Natural killer cell (primary cell): ENCODE measurements at regions not wholly inside any gene's neighbourhood (a gene's known extent, or its start where the extent isn't known, plus 50 kb on each side); places are given as distances from the start of the nearest gene placed in this dataset.

Experiments
- ATAC-seq, 3 donors: fragments of 150-1000 bp in 2 of 3; fragments of 200-7000 bp in 1 of 3; cut with Tn5 transposase; 1 replicate in 1 of 3; 2 replicates in 2 of 3; pipeline ENCODE4 v1.10.0; 2021; ENCODE audit warnings: mild to moderate bottlenecking in 2 of 3, moderate library complexity in 2 of 3
- DNase-seq, 2 donors: peaks; one replicate each; pipeline versions ENCODE4 v3.0.0 to v3.0.0-alpha.2; 2013 to 2021; ENCODE audit warnings: mixed read lengths in 1 of 2
- H3K27ac ChIP-seq: one replicate; pipeline ENCODE4 v1.5.1; 2013; ENCODE audit warnings: mild to moderate bottlenecking, low read length
- H3K27me3 ChIP-seq: one replicate; pipeline ENCODE4 v1.6.1; 2013; ENCODE audit warnings: low read length; ENCODE audit not compliant: control insufficient read depth, insufficient read depth
- H3K36me3 ChIP-seq: one replicate; pipeline ENCODE4 v1.6.1; 2013; ENCODE audit warnings: low read length; ENCODE audit not compliant: control insufficient read depth, insufficient read depth
- H3K4me1 ChIP-seq: one replicate; pipeline ENCODE4 v1.6.1; 2013; ENCODE audit warnings: low read length; ENCODE audit not compliant: control insufficient read depth, insufficient read depth
- H3K4me3 ChIP-seq: one replicate; pipeline ENCODE4 v1.5.1; 2013; ENCODE audit warnings: low read length
- H3K9me3 ChIP-seq: one replicate; pipeline ENCODE4 v1.6.1; 2013; ENCODE audit warnings: low read length; ENCODE audit not compliant: control insufficient read depth, insufficient read depth
- H3K27ac Mint-ChIP-seq, 2 donors: one replicate each; pipeline ENCODE4 v1.8.0; 2022; ENCODE audit warnings: mild to moderate bottlenecking in 2 of 2, mixed read lengths in 2 of 2, moderate library complexity in 1 of 2
- H3K27me3 Mint-ChIP-seq, 2 donors: one replicate each; pipeline ENCODE4 v1.8.0; 2022; ENCODE audit warnings: low read depth in 2 of 2, mixed read lengths in 2 of 2
- H3K36me3 Mint-ChIP-seq: one replicate; pipeline ENCODE4 v1.8.0; 2022; ENCODE audit warnings: mixed read lengths
- H3K4me1 Mint-ChIP-seq, 2 donors: one replicate each; pipeline ENCODE4 v1.8.0; 2022; ENCODE audit warnings: mixed read lengths in 2 of 2
- H3K4me3 Mint-ChIP-seq: one replicate; pipeline ENCODE4 v1.8.0; 2022; ENCODE audit warnings: mild to moderate bottlenecking, moderate library complexity, mixed read lengths
- H3K9me3 Mint-ChIP-seq, 2 donors: one replicate each; pipeline ENCODE4 v1.8.0; 2022; ENCODE audit warnings: mixed read lengths in 2 of 2
- CTCF ChIP-seq: fragments of 200-600 bp; IDR thresholded peaks from one replicate; pipeline ENCODE4 v1.8.0; 2022; ENCODE audit warnings: antibody characterized with exemption
- WGBS: methylation state at CpG from one replicate; pipeline ENCODE4 v1.1.7; 2013; ENCODE audit warnings: missing lambda C conversion rate; ENCODE audit not compliant: insufficient coverage; 5-methylcytosine and 5-hydroxymethylcytosine counted together
- intact Hi-C: fragments of 100-400 bp; cut with micrococcal nuclease; formaldehyde crosslinking; loops from one replicate; pipeline ENCODE4 v1.14.2; 2022

DNA sequence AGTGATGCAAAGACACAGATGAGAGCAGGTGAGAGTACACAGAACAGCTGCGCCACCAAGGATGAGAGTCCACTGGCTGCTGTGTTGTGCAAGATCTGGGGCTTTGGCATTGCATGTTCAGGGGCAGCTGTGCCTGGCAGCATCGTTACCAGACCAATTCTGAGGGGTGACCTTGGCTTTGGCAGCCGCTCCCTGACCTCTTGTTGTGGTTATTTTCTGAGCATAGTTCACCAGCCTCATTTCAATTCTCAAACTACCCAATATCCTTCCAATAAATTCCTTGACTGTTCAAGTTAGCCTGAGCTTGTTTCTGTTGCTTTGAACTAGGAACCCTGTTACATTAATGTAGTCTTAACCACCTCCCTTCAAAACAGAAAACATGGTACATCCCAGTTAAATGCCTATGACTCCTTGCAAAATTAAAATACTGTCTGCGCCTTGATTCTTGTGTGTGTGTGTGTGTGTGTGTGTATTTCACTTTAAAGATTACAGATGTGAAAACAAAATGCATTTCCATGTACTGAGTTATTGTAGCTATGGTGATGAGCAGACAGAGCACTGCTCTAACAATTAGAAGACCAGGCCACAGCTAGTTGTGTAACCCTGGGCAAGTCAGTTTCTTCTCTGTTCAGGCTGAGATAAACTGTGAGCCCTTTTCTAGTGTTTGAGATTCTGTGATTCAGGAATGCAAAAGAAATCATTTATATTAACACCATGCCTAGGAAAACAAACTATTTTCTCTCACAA lies 106.3 kb upstream of the GUCA2B start:
- Histone ChIP-seq H3K4me3 (no peak overlapping the region), H3K4me1 (no peaks in the 10 kb centered on the region), H3K36me3 (no peaks in the 10 kb centered on the region), H3K9me3 (no peaks in the 10 kb centered on the region), H3K27ac (no peak overlapping the region), H3K27me3 (no peaks in the 10 kb centered on the region)
- Mint-ChIP-seq H3K27me3 (peaks cover 21 to 34% of the 10 kb centered on the region in 2 donors), H3K9me3 (no peaks in the 10 kb centered on the region), H3K36me3 (no peaks in the 10 kb centered on the region), H3K4me1 (no peaks in the 10 kb centered on the region), H3K4me3 (no peak overlapping the region), H3K27ac (no peak overlapping the region)
- no peak for TF ChIP-seq CTCF
- intact Hi-C loops: no loop called here
- no peak for ATAC-seq
- no peak for DNase-seq
- WGBS: 81% methylated on average over 4 of the region's 4 CpGs

DNA sequence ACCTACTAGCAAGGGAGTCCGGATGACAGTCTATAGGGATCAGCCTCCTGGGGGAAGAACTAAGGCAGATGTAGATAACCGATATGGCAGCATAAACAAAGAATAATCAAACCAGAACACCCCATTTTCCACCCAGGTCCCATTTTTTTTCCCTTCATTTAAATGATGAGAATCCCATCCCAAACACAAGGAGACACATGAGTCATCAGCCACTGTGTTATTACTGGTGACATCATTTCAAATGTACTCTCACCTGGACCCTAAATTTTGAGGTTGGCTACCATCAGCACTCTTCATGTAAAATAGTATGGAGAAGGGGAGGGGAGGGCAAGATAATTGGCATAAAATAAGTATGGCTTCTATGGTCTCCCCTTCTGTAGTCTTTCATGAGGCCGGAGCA lies 108.9 kb upstream of the GUCA2B start:
- DNase-seq (no peak), ATAC-seq (no peak)
- no peaks in the 10 kb centered on the region for H3K36me3 ChIP-seq
- Mint-ChIP-seq H3K36me3 (no peaks in the 10 kb centered on the region), H3K4me1 (no peaks in the 10 kb centered on the region), H3K27ac (no peak overlapping the region), H3K9me3 (no peaks in the 10 kb centered on the region), H3K4me3 (no peak overlapping the region), H3K27me3 (peaks cover 9 to 14% of the 10 kb centered on the region in 2 donors)
- no peak for TF ChIP-seq CTCF
- intact Hi-C loops: no loop called here
- H3K4me3 ChIP-seq: no peak overlapping the region
- no peaks in the 10 kb centered on the region for H3K27me3 ChIP-seq
- H3K9me3 ChIP-seq: no peaks in the 10 kb centered on the region
- H3K4me1 ChIP-seq: no peaks in the 10 kb centered on the region
- WGBS: 98% methylated on average over 3 of the region's 3 CpGs
- no peak overlapping the region for H3K27ac ChIP-seq

DNA sequence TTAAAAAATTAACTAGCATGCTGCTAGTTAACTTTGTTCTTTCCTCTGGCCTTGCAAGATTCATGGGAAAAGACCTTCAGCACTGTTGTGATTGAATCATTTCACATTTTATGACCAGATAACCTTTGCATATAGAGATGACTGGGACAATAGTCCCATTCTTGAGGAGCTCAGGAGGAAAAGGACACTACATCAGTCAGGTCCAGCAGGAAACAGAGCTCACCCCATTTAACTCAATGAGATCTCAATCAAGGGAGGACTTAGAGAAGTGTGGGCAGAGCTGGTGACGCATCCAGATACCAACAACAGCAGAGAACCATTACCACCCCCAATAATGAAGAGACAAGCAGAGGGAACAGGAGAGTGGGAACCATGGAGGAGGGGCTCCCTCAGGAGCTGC lies 109.4 kb upstream of the GUCA2B start:
- no CpG with 5 or more reads among the region's 1 CpG for WGBS
- H3K9me3 Mint-ChIP-seq: no peaks in the 10 kb centered on the region
- H3K27ac Mint-ChIP-seq: no peak overlapping the region
- H3K4me1 Mint-ChIP-seq: no peaks in the 10 kb centered on the region
- no peak overlapping the region for H3K4me3 Mint-ChIP-seq
- H3K4me1 ChIP-seq: no peaks in the 10 kb centered on the region
- DNase-seq: no peak
- no peaks in the 10 kb centered on the region for H3K9me3 ChIP-seq
- no peaks in the 10 kb centered on the region for H3K36me3 Mint-ChIP-seq
- peaks cover 4 to 9% of the 10 kb centered on the region in 2 donors for H3K27me3 Mint-ChIP-seq
- H3K36me3 ChIP-seq: no peaks in the 10 kb centered on the region
- no peak for TF ChIP-seq CTCF
- ATAC-seq: no peak
- intact Hi-C loops: no loop called here
- no peak overlapping the region for H3K27ac ChIP-seq
- H3K4me3 ChIP-seq: no peak overlapping the region
- H3K27me3 ChIP-seq: no peaks in the 10 kb centered on the region

DNA sequence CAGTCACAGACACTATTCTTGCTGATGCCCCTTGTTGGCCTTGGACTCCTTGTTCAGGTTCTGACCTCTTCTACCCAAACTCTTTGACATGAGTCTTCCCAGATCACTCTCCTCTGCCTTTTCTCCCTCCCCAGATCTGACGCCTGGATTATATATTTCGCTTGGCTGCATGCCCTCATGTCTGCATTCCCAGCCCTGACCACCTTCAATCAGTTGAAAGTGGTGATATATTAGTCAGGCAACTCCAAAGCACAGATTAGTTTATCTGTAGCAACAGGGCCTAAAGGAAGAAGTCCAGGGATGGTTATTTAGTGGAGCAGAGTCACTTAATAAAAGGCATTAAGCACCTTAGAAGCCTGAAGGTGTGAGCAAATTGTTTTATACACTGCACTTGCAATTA lies 110.0 kb upstream of the GUCA2B start:
- ATAC-seq (no peak), DNase-seq (no peak)
- Histone ChIP-seq H3K36me3 (no peaks in the 10 kb centered on the region), H3K9me3 (no peaks in the 10 kb centered on the region), H3K4me1 (no peaks in the 10 kb centered on the region), H3K27ac (no peak overlapping the region), H3K27me3 (no peaks in the 10 kb centered on the region), H3K4me3 (no peak overlapping the region)
- H3K27ac Mint-ChIP-seq: no peak overlapping the region
- no peaks in the 10 kb centered on the region for H3K36me3 Mint-ChIP-seq
- H3K4me3 Mint-ChIP-seq: no peak overlapping the region
- peaks cover 0 to 8% of the 10 kb centered on the region in 2 donors for H3K27me3 Mint-ChIP-seq
- no peaks in the 10 kb centered on the region for H3K9me3 Mint-ChIP-seq
- WGBS: 95% methylated on average over 2 of the region's 2 CpGs
- intact Hi-C loops: no loop called here
- H3K4me1 Mint-ChIP-seq: no peaks in the 10 kb centered on the region
- no peak for TF ChIP-seq CTCF
